ENCODE measurements at regions not wholly inside any gene's neighbourhood (a gene's known extent, or its start where the extent isn't known, plus 50 kb on each side); places are given as distances from the start of the nearest gene placed in this dataset.

DNA sequence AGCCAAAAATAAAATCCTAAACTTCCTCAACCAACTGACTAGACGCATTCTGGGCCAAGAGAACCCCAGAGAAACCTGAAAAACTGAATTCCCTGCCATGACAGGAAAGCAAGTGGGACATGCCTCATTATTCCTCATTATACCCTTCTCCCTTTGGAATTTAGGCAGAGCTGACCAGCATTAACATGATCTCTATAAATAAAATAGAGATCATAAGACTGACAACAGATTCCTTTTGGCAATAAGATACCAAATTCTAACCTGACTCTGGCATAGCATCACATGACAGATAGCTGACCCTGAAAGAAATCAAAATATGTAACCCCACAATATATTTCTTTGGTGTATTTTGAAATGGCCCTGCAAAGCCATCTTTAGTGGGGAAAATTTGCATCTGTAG lies 277.8 kb upstream of the SLC14A2 start:
- no peak overlapping the region for H3K4me3 ChIP-seq (replicated peaks in 1 of 3; ENCODE audit: insufficient read depth in 1 of 3, low read depth in 1 of 3, low read length in 3 of 3)
- no peaks in the 10 kb centered on the region for H3K9me1 ChIP-seq (replicated peaks; ENCODE audit: control insufficient read depth, extremely low read depth, insufficient read depth, low read length)
- FAIRE-seq (no peak), DNase-seq (ENCODE audit: low read depth, low spot score) (no peak)
- intact Hi-C loops (cut with micrococcal nuclease) (no loop called here), dilution Hi-C loops (cut with MboI; ENCODE audit: extremely low pct_ligation_motif_present, low sequenced_read_pairs) (no loop called here)
- H2AFZ ChIP-seq (ENCODE audit: low read depth, low read length) = no peak overlapping the region
- H3K9ac ChIP-seq (replicated peaks; ENCODE audit: extremely low read depth, insufficient read depth, low read length) = no peak overlapping the region
- no peaks in the 10 kb centered on the region for H4K20me1 ChIP-seq (replicated peaks; ENCODE audit: control insufficient read depth, extremely low read depth, insufficient read depth, low read length)
- no peaks in the 10 kb centered on the region for H3K36me3 ChIP-seq (ENCODE audit: control insufficient read depth in 2 of 2, extremely low read depth in 1 of 2, insufficient read depth in 2 of 2, low read length in 2 of 2)
- H3K79me2 ChIP-seq (ENCODE audit: control insufficient read depth, insufficient read depth, low read length) = no peaks in the 10 kb centered on the region
- BruUV-seq (replicated peaks) = no TSS peak
- ChIA-PET CTCF (no interaction called here), POLR2A (no interaction called here)
- TF ChIP-seq POLR2A (IDR thresholded peaks at IDR 0.05; ENCODE audit: low read depth, low read length) (no peak), GATA2 (IDR thresholded peaks at IDR 0.05; ENCODE audit: insufficient read depth, insufficient read length, low read depth, low read length) (no peak), MYC (IDR thresholded peaks at IDR 0.05; ENCODE audit: low read depth, low read length) (no peak), CTCF (IDR thresholded peaks at IDR 0.05; ENCODE audit: extremely low read depth in 1 of 2, insufficient read depth in 1 of 2, low read depth in 1 of 2, low read length in 2 of 2) (no peak), EZH2 (IDR thresholded peaks at IDR 0.05; ENCODE audit: borderline replicate concordance, low read depth, low read length, severe bottlenecking) (no peak), MAX (IDR thresholded peaks at IDR 0.05; ENCODE audit: insufficient read depth, insufficient read length) (no peak), JUN (IDR thresholded peaks at IDR 0.05; ENCODE audit: borderline replicate concordance, insufficient read depth, insufficient read length, low read depth) (no peak), FOS (IDR thresholded peaks at IDR 0.05; ENCODE audit: borderline replicate concordance, insufficient read depth, low read length) (no peak), POLR2AphosphoS5 (IDR thresholded peaks at IDR 0.05; ENCODE audit: insufficient read depth, low read depth, low read length) (no peak)
- H3K27ac ChIP-seq (ENCODE audit: insufficient read depth, low read depth, low read length) = no peak overlapping the region
- no peaks in the 10 kb centered on the region for H3K27me3 ChIP-seq (ENCODE audit: control insufficient read depth in 2 of 2, insufficient read depth in 2 of 2, low read length in 2 of 2)
- no peaks in the 10 kb centered on the region for H3K4me1 ChIP-seq (ENCODE audit: control insufficient read depth, extremely low read depth, insufficient read depth, low read length)
- H3K4me2 ChIP-seq (ENCODE audit: insufficient read depth, low read length) = no peak overlapping the region
- no peaks in the 10 kb centered on the region for H3K9me3 ChIP-seq (replicated peaks; ENCODE audit: control insufficient read depth, insufficient read depth, low read length)

All from endothelial cell of umbilical vein (primary cell).